ENCODE measurements at regions not wholly inside any gene's neighbourhood (a gene's known extent, or its start where the extent isn't known, plus 50 kb on each side); places are given as distances from the start of the nearest gene placed in this dataset.

DNA sequence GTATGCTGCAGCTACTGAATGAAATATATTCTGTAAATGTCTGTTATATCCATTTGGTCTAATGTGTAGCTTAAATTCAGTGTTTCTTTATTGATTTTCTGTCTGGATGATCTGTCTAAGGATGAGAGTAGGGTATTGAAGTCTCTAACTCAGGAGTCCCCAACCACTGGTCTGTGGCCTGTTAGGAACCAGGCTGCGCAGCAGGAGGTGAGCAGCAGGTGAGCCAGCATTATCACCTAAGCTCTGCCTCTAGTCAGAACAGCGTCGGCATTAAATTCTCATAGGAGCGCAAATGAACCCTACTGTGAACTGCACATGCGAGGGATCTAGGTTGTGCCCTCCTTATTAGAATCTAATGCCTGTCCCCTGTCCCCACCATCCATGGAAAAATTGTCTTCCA is 329.7 kb upstream of the RGS6 start:
- TF ChIP-seq, protein P1, sequence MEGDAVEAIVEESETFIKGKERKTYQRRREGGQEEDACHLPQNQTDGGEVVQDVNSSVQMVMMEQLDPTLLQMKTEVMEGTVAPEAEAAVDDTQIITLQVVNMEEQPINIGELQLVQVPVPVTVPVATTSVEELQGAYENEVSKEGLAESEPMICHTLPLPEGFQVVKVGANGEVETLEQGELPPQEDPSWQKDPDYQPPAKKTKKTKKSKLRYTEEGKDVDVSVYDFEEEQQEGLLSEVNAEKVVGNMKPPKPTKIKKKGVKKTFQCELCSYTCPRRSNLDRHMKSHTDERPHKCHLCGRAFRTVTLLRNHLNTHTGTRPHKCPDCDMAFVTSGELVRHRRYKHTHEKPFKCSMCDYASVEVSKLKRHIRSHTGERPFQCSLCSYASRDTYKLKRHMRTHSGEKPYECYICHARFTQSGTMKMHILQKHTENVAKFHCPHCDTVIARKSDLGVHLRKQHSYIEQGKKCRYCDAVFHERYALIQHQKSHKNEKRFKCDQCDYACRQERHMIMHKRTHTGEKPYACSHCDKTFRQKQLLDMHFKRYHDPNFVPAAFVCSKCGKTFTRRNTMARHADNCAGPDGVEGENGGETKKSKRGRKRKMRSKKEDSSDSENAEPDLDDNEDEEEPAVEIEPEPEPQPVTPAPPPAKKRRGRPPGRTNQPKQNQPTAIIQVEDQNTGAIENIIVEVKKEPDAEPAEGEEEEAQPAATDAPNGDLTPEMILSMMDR (conservative IDR thresholded peaks at IDR 0.05), result no peak
- TF ChIP-seq EZH2 (IDR thresholded peaks at IDR 0.05; ENCODE audit: low read depth), result no peak

All from PC-9 (cell line).